ENCODE measurements at regions not wholly inside any gene's neighbourhood (a gene's known extent, or its start where the extent isn't known, plus 50 kb on each side); places are given as distances from the start of the nearest gene placed in this dataset.

- Histone ChIP-seq H3K27me3 (replicated peaks in 1 of 4; ENCODE audit: control extremely low read depth in 1 of 4, control insufficient read depth in 3 of 4, insufficient read depth in 4 of 4, low read length in 3 of 4) (no peaks in the 10 kb centered on the region), H3K36me3 (replicated peaks in 1 of 2; ENCODE audit: control extremely low read depth in 1 of 2, control insufficient read depth in 1 of 2, extremely low read depth in 1 of 2, insufficient read depth in 2 of 2, low read length in 1 of 2) (no peaks in the 10 kb centered on the region), H3K4me3 (ENCODE audit: control extremely low read depth in 1 of 5, extremely low read depth in 1 of 5, insufficient read depth in 1 of 5, low read depth in 2 of 5, low read length in 4 of 5) (no peak overlapping the region), H3K4me1 (ENCODE audit: control insufficient read depth in 2 of 2, insufficient read depth in 2 of 2, low read length in 2 of 2) (no peaks in the 10 kb centered on the region), H3K79me2 (ENCODE audit: control insufficient read depth, insufficient read depth, low read length) (no peaks in the 10 kb centered on the region), H4K20me1 (ENCODE audit: control insufficient read depth, insufficient read depth, low read length, poor library complexity, severe bottlenecking) (no peaks in the 10 kb centered on the region), H3K27ac (ENCODE audit: low read length in 2 of 2) (no peak overlapping the region), H2AFZ (ENCODE audit: insufficient read depth, low read depth, low read length, poor library complexity, severe bottlenecking) (no peak overlapping the region), H3K4me2 (replicated peaks; ENCODE audit: low read depth, low read length, poor library complexity, severe bottlenecking) (no peak overlapping the region), H3K9me3 (ENCODE audit: control extremely low read depth in 1 of 3, control insufficient read depth in 2 of 3, insufficient read depth in 1 of 3, low read length in 2 of 3) (no peaks in the 10 kb centered on the region), H3K9ac (ENCODE audit: low read length) (no peak overlapping the region)
- 60% methylated on average over 1 of the region's 2 CpGs for WGBS (ENCODE audit: insufficient coverage)
- intact Hi-C loops (cut with micrococcal nuclease): no loop called here
- POLR2A ChIA-PET: no interaction called here
- CTCF ChIA-PET: no interaction called here
- DNase-seq (no peak), ATAC-seq (ENCODE audit: low read depth) (no peak)
- peaks cover 6% of the 10 kb centered on the region for H3K27me3 Mint-ChIP-seq
- no peak overlapping the region for H3K27ac Mint-ChIP-seq
- TF ChIP-seq, protein P1, sequence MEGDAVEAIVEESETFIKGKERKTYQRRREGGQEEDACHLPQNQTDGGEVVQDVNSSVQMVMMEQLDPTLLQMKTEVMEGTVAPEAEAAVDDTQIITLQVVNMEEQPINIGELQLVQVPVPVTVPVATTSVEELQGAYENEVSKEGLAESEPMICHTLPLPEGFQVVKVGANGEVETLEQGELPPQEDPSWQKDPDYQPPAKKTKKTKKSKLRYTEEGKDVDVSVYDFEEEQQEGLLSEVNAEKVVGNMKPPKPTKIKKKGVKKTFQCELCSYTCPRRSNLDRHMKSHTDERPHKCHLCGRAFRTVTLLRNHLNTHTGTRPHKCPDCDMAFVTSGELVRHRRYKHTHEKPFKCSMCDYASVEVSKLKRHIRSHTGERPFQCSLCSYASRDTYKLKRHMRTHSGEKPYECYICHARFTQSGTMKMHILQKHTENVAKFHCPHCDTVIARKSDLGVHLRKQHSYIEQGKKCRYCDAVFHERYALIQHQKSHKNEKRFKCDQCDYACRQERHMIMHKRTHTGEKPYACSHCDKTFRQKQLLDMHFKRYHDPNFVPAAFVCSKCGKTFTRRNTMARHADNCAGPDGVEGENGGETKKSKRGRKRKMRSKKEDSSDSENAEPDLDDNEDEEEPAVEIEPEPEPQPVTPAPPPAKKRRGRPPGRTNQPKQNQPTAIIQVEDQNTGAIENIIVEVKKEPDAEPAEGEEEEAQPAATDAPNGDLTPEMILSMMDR (IDR thresholded peaks at IDR 0.05): no peak
- TF ChIP-seq EZH2 (IDR thresholded peaks at IDR 0.05; ENCODE audit: borderline replicate concordance, insufficient read depth, low read depth, low read length, poor library complexity, severe bottlenecking): no peak
- no peak overlapping the region for H3K4me3 Mint-ChIP-seq
- H3K4me1 Mint-ChIP-seq: no peaks in the 10 kb centered on the region
- H3K9me3 Mint-ChIP-seq (ENCODE audit: insufficient read depth): no peaks in the 10 kb centered on the region
Measured at GRCh38 chr11:122038543-122038942, 77.5 kb downstream of the BLID start.

DNA sequence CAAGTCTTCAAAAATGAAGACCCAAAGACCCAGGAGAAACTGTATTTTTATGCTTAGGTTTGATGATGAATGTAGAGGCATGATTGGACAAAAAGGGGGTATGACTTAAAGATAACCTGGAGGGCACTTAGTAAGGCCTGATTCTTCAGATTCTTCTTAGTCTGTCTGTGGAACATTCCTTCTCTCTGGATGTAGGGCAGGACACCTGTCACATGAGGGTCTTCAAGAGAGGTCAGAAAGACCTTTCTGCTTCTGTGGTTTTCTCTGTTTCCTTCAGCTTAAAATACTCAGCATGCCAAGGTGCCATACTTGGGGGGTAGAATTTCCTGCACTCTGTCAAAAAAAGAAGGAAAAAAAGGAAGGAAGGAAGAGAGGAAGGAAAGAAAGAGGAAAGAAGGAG, 78.1 kb downstream of the BLID start:
- no peaks in the 10 kb centered on the region for H3K4me1 ChIP-seq (ENCODE audit: control insufficient read depth in 2 of 2, insufficient read depth in 2 of 2, low read length in 2 of 2)
- H3K9me3 Mint-ChIP-seq (ENCODE audit: insufficient read depth): no peaks in the 10 kb centered on the region
- no peak overlapping the region for H3K27ac ChIP-seq (ENCODE audit: low read length in 2 of 2)
- no peaks in the 10 kb centered on the region for H3K27me3 ChIP-seq (replicated peaks in 1 of 4; ENCODE audit: control extremely low read depth in 1 of 4, control insufficient read depth in 3 of 4, insufficient read depth in 4 of 4, low read length in 3 of 4)
- no peak overlapping the region for H3K4me3 ChIP-seq (ENCODE audit: control extremely low read depth in 1 of 5, extremely low read depth in 1 of 5, insufficient read depth in 1 of 5, low read depth in 2 of 5, low read length in 4 of 5)
- ATAC-seq (ENCODE audit: low read depth) (no peak), DNase-seq (no peak)
- H3K9me3 ChIP-seq (ENCODE audit: control extremely low read depth in 1 of 3, control insufficient read depth in 2 of 3, insufficient read depth in 1 of 3, low read length in 2 of 3): no peaks in the 10 kb centered on the region
- H3K4me2 ChIP-seq (replicated peaks; ENCODE audit: low read depth, low read length, poor library complexity, severe bottlenecking): no peak overlapping the region
- intact Hi-C loops (cut with micrococcal nuclease): no loop called here
- H3K4me3 Mint-ChIP-seq: no peak overlapping the region
- no peaks in the 10 kb centered on the region for H3K36me3 ChIP-seq (replicated peaks in 1 of 2; ENCODE audit: control extremely low read depth in 1 of 2, control insufficient read depth in 1 of 2, extremely low read depth in 1 of 2, insufficient read depth in 2 of 2, low read length in 1 of 2)
- no peak overlapping the region for H3K9ac ChIP-seq (ENCODE audit: low read length)
- H4K20me1 ChIP-seq (ENCODE audit: control insufficient read depth, insufficient read depth, low read length, poor library complexity, severe bottlenecking): no peaks in the 10 kb centered on the region
- peaks cover 6% of the 10 kb centered on the region for H3K27me3 Mint-ChIP-seq
- no peaks in the 10 kb centered on the region for H3K79me2 ChIP-seq (ENCODE audit: control insufficient read depth, insufficient read depth, low read length)
- H3K27ac Mint-ChIP-seq: no peak overlapping the region
- TF ChIP-seq EZH2 (IDR thresholded peaks at IDR 0.05; ENCODE audit: borderline replicate concordance, insufficient read depth, low read depth, low read length, poor library complexity, severe bottlenecking): no peak
- TF ChIP-seq, protein P1 (IDR thresholded peaks at IDR 0.05): no peak
- no peak overlapping the region for H2AFZ ChIP-seq (ENCODE audit: insufficient read depth, low read depth, low read length, poor library complexity, severe bottlenecking)
- ChIA-PET POLR2A (no interaction called here), CTCF (no interaction called here)
- no peaks in the 10 kb centered on the region for H3K4me1 Mint-ChIP-seq
